Neural crest cell (in vitro differentiated cells): ENCODE measurements at regions not wholly inside any gene's neighbourhood (a gene's known extent, or its start where the extent isn't known, plus 50 kb on each side); places are given as distances from the start of the nearest gene placed in this dataset.

Source experiments
- DNase-seq: peaks from one replicate; pipeline ENCODE4 v3.0.0; 2021; ENCODE audit warnings: low read depth, mixed read lengths, low spot score
- H3K27ac Mint-ChIP-seq: one replicate; pipeline ENCODE4 v1.8.0; 2021; ENCODE audit warnings: mild to moderate bottlenecking, mixed read lengths; ENCODE audit not compliant: unreplicated experiment
- H3K27me3 Mint-ChIP-seq: 2 replicates; pipeline ENCODE4 v1.8.0; 2021; ENCODE audit warnings: low read depth, mild to moderate bottlenecking, mixed read lengths
- H3K36me3 Mint-ChIP-seq: 2 replicates; pipeline ENCODE4 v1.8.0; 2021; ENCODE audit warnings: low read depth, mild to moderate bottlenecking, mixed read lengths
- H3K4me1 Mint-ChIP-seq: 2 replicates; pipeline ENCODE4 v1.8.0; 2021; ENCODE audit warnings: mixed read lengths
- H3K4me3 Mint-ChIP-seq: one replicate; pipeline ENCODE4 v1.8.0; 2021; ENCODE audit warnings: mild to moderate bottlenecking, mixed read lengths
- H3K9me3 Mint-ChIP-seq: 2 replicates; pipeline ENCODE4 v1.8.0; 2021; ENCODE audit warnings: mixed read lengths
- CTCF ChIP-seq: fragments of 200-600 bp; sonication (generic); conservative IDR thresholded peaks from 2 replicates; pipeline ENCODE4 v1.5.0; 2021; ENCODE audit warnings: antibody characterized with exemption, mild to moderate bottlenecking

GRCh38 chr20:16671753-16672152, 58.1 kb upstream of the SNRPB2 start:
- Mint-ChIP-seq H3K27ac (no peak overlapping the region), H3K4me3 (no peak overlapping the region), H3K4me1 (no peaks in the 10 kb centered on the region), H3K27me3 (no peaks in the 10 kb centered on the region), H3K9me3 (no peaks in the 10 kb centered on the region), H3K36me3 (no peaks in the 10 kb centered on the region)
- no peak for DNase-seq
- TF ChIP-seq CTCF, result no peak

- Mint-ChIP-seq H3K4me3 (no peak overlapping the region), H3K27ac (no peak overlapping the region), H3K27me3 (no peaks in the 10 kb centered on the region), H3K36me3 (no peaks in the 10 kb centered on the region), H3K4me1 (no peaks in the 10 kb centered on the region), H3K9me3 (no peaks in the 10 kb centered on the region)
- no peak for DNase-seq
- TF ChIP-seq CTCF, result peak; percentile 48
Observed at GRCh38 chr20:16666272-16666671, 63.6 kb upstream of the SNRPB2 start.

- no peak for TF ChIP-seq CTCF
- DNase-seq, result no peak
- Mint-ChIP-seq H3K36me3 (no peaks in the 10 kb centered on the region), H3K27me3 (no peaks in the 10 kb centered on the region), H3K4me3 (no peak overlapping the region), H3K4me1 (no peaks in the 10 kb centered on the region), H3K27ac (no peak overlapping the region), H3K9me3 (no peaks in the 10 kb centered on the region)
Observed at GRCh38 chr20:16664020-16664419, 65.8 kb upstream of the SNRPB2 start.

- no peaks in the 10 kb centered on the region for H3K36me3 Mint-ChIP-seq
- DNase-seq, result no peak
- H3K27ac Mint-ChIP-seq, result no peak overlapping the region
- no peak overlapping the region for H3K4me3 Mint-ChIP-seq
- no peaks in the 10 kb centered on the region for H3K4me1 Mint-ChIP-seq
- no peaks in the 10 kb centered on the region for H3K27me3 Mint-ChIP-seq
- no peak for TF ChIP-seq CTCF
- H3K9me3 Mint-ChIP-seq, result peaks cover 5% of the 10 kb centered on the region
Observed at GRCh38 chr20:16662467-16662866, 67.4 kb upstream of the SNRPB2 start.

GRCh38 chr20:16661756-16662155, 68.1 kb upstream of the SNRPB2 start:
- Mint-ChIP-seq H3K36me3 (no peaks in the 10 kb centered on the region), H3K27me3 (peaks cover 2% of the 10 kb centered on the region), H3K4me3 (no peak overlapping the region), H3K27ac (no peak overlapping the region), H3K4me1 (no peaks in the 10 kb centered on the region), H3K9me3 (peaks cover 8% of the 10 kb centered on the region)
- no peak for TF ChIP-seq CTCF
- no peak for DNase-seq
